OCI-LY3 (cell line): ENCODE measurements at regions not wholly inside any gene's neighbourhood (a gene's known extent, or its start where the extent isn't known, plus 50 kb on each side); places are given as distances from the start of the nearest gene placed in this dataset.

Experiments
- H2AFZ ChIP-seq: fragments of 200-600, 300-600 bp; shearing (Covaris generic); 2 replicates; pipeline ENCODE4 v1.6.0; 2014; ENCODE audit warnings: antibody characterized with exemption, low read depth, low read length
- H3K27ac ChIP-seq: fragments of 200-600, 300-600 bp; sonication (generic); 2 replicates; pipeline ENCODE4 v1.5.1; 2014; ENCODE audit warnings: mild to moderate bottlenecking, low read length, moderate library complexity, mixed read lengths
- H3K27me3 ChIP-seq: fragments of 200-600, 300-600 bp; sonication (generic); 2 replicates; pipeline ENCODE4 v1.6.1; 2014; ENCODE audit warnings: low read depth, low read length, mixed read lengths
- H3K36me3 ChIP-seq: fragments of 200-600, 300-600 bp; sonication (generic); replicated peaks from 2 replicates; pipeline ENCODE3; 2014; ENCODE audit warnings: low read depth, low read length, mixed read lengths
- H3K4me1 ChIP-seq: fragments of 300-600, 200-600 bp; sonication (generic); 2 replicates; pipeline ENCODE4 v1.6.1; 2014; ENCODE audit warnings: low read length, mixed read lengths
- H3K4me2 ChIP-seq: fragments of 200-600, 300-600 bp; sonication (generic); 2 replicates; pipeline ENCODE4 v1.6.1; 2014; ENCODE audit warnings: low read length, mixed read lengths
- H3K4me3 ChIP-seq: fragments of 300-600, 200-600 bp; sonication (generic); 2 replicates; pipeline ENCODE4 v1.5.1; 2014; ENCODE audit warnings: antibody characterized with exemption, mild to moderate bottlenecking, low read length, moderate library complexity
- H3K79me2 ChIP-seq: fragments of 300-600, 200-600 bp; shearing (Covaris generic); 2 replicates; pipeline ENCODE4 v1.6.1; 2014; ENCODE audit warnings: mild to moderate bottlenecking, low read length, mixed read lengths
- H3K9ac ChIP-seq: fragments of 300-600, 200-600 bp; shearing (Covaris generic); 2 replicates; pipeline ENCODE4 v1.6.0; 2014; ENCODE audit warnings: mild to moderate bottlenecking, low read length, moderate library complexity
- H3K9me3 ChIP-seq: fragments of 200-600, 300-600 bp; shearing (Covaris generic); 2 replicates; pipeline ENCODE4 v1.6.1; 2014; ENCODE audit warnings: low read length, mixed read lengths; ENCODE audit not compliant: insufficient read depth
- H4K20me1 ChIP-seq: fragments of 200-600, 300-600 bp; sonication (generic); 2 replicates; pipeline ENCODE4 v1.6.1; 2016; ENCODE audit warnings: low read length, mixed read lengths; ENCODE audit not compliant: insufficient read depth
- CTCF ChIP-seq: fragments of 200-600, 300-600 bp; sonication (generic); IDR thresholded peaks from 2 replicates; pipeline ENCODE4 v1.5.1; 2014; ENCODE audit warnings: antibody characterized with exemption, low read length, low read depth
- EZH2phosphoT487 ChIP-seq: fragments of 200-600 bp; shearing (Covaris generic); IDR thresholded peaks from 2 replicates; pipeline ENCODE4 v1.6.1; 2018; ENCODE audit warnings: antibody characterized with exemption, mixed run types, low read depth

DNA sequence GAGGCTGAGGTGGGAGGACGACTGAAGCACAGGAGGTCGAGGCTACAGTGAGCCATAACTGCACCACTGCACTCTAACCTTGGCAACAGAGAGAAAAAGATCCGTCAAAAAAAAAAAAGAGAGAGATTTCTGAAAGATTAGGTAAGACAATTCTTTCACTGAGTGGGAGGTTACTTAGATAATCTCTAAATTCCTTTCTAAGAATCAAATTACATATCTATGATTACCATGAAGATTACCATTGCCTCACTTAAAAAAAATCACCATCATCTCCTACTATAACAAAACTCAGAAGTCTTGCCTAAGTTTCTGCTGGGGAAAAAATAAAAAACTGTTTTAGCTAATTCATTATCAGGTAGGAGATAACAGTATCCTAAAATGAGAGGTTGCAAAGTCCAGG, 366.7 kb downstream of the DUSP6 start:
- no peak overlapping the region for H2AFZ ChIP-seq
- no peaks in the 10 kb centered on the region for H3K79me2 ChIP-seq
- no peaks in the 10 kb centered on the region for H3K9me3 ChIP-seq
- H3K4me3 ChIP-seq, result no peak overlapping the region
- no peak overlapping the region for H3K4me2 ChIP-seq
- TF ChIP-seq CTCF, result no peak
- no peak for TF ChIP-seq EZH2phosphoT487
- H3K9ac ChIP-seq, result no peak overlapping the region
- no peaks in the 10 kb centered on the region for H3K27me3 ChIP-seq
- H3K36me3 ChIP-seq, result no peaks in the 10 kb centered on the region
- H3K4me1 ChIP-seq, result no peaks in the 10 kb centered on the region
- H3K27ac ChIP-seq, result no peak overlapping the region
- H4K20me1 ChIP-seq, result no peaks in the 10 kb centered on the region

DNA sequence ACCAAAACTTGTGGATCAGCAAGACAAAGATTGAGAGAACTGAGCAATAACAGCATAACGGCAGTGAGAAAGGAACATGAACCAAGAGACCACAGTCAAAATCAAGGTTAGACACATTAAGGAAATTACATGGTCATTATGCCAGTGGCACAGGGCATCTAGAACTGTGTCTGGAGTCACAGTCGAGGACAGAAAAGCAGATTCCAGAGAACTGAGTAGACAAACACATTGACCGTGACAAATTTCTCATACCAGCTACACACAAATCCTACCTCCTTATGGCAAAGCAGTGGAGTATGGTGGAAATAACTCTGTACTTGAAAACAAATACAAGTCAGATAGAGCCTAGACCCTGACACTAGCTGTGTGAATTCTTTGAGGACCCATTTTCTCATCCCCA, 367.3 kb downstream of the DUSP6 start:
- H3K4me2 ChIP-seq, result no peak overlapping the region
- H2AFZ ChIP-seq, result no peak overlapping the region
- no peaks in the 10 kb centered on the region for H3K9me3 ChIP-seq
- H3K27me3 ChIP-seq, result no peaks in the 10 kb centered on the region
- H3K36me3 ChIP-seq, result no peaks in the 10 kb centered on the region
- H3K9ac ChIP-seq, result no peak overlapping the region
- H3K79me2 ChIP-seq, result no peaks in the 10 kb centered on the region
- no peak overlapping the region for H3K27ac ChIP-seq
- H3K4me3 ChIP-seq, result no peak overlapping the region
- no peaks in the 10 kb centered on the region for H4K20me1 ChIP-seq
- TF ChIP-seq EZH2phosphoT487, result no peak
- no peak for TF ChIP-seq CTCF
- H3K4me1 ChIP-seq, result no peaks in the 10 kb centered on the region

DNA sequence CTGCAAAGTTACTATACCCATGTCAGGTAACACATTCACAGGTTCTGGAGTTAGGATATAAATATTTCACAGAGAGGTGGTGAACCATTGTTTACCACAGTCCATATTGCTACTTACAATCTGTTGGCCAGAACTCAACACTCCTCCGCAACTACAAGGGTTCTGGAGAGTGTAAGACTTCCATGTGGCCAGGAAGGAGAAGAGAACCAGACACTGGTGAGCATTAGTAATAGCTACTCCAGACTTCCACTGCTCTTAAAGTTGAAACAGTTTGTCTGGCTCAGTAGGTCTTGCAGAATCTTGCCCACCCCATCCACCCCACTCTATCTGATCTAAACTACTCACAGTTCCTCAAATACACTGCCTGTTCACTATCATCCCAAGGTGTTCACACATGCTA, 369.6 kb downstream of the DUSP6 start:
- H4K20me1 ChIP-seq, result no peaks in the 10 kb centered on the region
- H2AFZ ChIP-seq, result no peak overlapping the region
- no peak overlapping the region for H3K4me3 ChIP-seq
- no peak overlapping the region for H3K9ac ChIP-seq
- no peak overlapping the region for H3K27ac ChIP-seq
- H3K4me2 ChIP-seq, result no peak overlapping the region
- TF ChIP-seq EZH2phosphoT487 (no peak), CTCF (no peak)
- H3K4me1 ChIP-seq, result no peaks in the 10 kb centered on the region
- H3K79me2 ChIP-seq, result no peaks in the 10 kb centered on the region
- no peaks in the 10 kb centered on the region for H3K9me3 ChIP-seq
- H3K27me3 ChIP-seq, result no peaks in the 10 kb centered on the region
- no peaks in the 10 kb centered on the region for H3K36me3 ChIP-seq

DNA sequence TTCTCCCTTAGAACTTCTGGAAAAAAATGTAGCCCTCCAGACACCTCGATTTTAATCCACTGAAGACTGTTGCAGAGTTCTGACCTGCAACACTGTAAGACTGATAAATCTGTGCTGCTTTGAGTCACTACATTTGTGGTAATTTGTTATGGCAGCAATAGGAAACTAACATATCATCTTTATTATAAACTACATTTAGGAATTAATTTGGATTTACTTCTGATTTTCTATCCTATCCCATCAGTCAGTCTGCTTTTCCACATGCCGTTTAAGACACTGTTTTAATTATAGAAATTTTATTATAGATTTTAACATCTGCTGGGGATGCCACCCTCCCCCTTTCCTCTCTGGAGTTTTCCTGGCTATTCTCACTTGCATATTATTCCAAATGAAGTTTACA, 375.2 kb downstream of the DUSP6 start:
- Histone ChIP-seq H3K27ac (no peak overlapping the region), H3K4me3 (no peak overlapping the region), H3K27me3 (no peaks in the 10 kb centered on the region), H3K79me2 (no peaks in the 10 kb centered on the region), H4K20me1 (no peaks in the 10 kb centered on the region), H3K4me2 (no peak overlapping the region), H3K36me3 (no peaks in the 10 kb centered on the region), H3K9me3 (no peaks in the 10 kb centered on the region), H2AFZ (no peak overlapping the region), H3K9ac (no peak overlapping the region), H3K4me1 (no peaks in the 10 kb centered on the region)
- no peak for TF ChIP-seq CTCF
- no peak for TF ChIP-seq EZH2phosphoT487
